ENCODE measurements at regions not wholly inside any gene's neighbourhood (a gene's known extent, or its start where the extent isn't known, plus 50 kb on each side); places are given as distances from the start of the nearest gene placed in this dataset.
"Not testable (repeated sequence)": the region's sequence is repeated elsewhere in the genome, so short reads cannot be mapped to it uniquely, and the experiment has no call there.

DNA sequence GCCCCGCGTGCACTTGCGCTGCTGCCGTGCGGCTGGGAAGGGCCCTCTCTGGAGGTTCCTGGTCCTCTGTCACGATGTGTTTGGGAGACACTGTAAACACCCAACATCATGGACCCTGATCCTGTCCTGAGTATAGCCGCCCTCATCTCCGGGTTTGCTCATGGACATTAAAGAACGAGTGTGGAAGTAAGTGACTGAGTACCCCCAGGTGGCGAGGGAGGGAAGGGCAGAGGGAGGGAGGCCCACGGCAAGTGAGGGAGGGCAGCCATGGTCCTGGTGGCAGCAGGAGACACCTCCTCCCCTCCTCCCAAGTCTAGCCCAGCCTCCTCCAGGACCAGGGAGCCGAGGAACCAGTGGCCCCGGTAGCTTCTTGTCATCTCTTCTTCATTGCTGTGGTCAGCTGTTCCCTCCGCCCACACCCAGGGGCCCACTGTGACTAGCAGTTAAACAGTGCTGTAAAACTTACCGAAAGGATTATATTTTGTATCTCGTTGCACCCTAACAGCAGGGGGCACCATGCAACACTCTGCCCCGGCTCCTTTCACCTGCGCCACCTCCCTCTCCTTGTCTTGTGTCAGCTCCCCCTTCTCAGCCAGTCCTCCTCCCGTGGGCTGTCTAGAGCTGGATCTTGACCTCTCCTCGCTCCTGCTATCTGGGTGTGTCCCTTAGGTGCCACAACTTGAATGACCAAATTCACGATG is 566.5 kb upstream of the B3GAT1 start:
- DNase-seq (ENCODE audit: low read depth): no peak

DNA sequence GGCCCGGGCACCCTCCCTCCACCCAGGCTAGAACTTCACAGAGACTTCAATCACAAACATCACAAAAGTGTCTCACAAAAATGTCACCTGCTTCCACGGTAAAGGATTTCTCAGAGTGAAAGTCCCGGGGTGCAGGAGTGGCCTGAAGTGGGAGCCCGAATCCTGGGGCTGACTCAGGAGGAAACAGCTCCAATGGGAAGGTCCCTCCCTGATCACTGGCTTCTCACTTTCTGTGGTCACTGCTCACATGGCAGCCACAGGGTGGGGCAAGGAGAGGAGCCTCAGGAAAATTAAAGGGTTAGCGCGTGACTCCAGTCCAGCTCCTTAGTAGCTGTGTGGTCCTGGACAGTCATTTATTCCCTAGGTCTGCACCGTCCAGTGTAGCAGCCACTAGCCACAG is 564.5 kb upstream of the B3GAT1 start:
- DNase-seq (ENCODE audit: low read depth): no peak

DNA sequence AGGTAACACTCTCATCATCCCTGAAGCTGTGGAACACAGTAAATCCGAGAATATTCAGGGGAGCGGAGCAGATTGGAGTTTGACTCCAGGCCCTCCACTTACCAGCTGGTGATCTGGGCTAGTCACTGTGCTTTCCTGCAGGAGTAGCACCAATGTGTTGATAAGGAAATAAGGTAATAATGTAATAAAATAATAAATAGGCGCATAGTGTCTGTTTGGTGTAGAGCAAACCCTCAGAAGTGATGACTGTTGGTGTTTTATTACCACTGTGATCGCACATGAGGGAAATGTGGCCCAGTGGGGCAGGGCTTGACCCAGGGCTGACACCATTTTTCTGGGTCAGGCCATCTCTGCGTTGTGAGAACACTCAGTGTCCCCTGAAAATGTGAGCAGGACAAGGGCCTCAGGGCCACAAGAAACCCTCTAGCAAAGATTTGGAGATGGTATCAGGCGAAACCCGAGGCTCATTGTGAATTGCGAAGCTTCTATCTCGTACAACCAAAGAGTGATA is 563.9 kb upstream of the B3GAT1 start:
- DNase-seq (ENCODE audit: low read depth): no peak

DNA sequence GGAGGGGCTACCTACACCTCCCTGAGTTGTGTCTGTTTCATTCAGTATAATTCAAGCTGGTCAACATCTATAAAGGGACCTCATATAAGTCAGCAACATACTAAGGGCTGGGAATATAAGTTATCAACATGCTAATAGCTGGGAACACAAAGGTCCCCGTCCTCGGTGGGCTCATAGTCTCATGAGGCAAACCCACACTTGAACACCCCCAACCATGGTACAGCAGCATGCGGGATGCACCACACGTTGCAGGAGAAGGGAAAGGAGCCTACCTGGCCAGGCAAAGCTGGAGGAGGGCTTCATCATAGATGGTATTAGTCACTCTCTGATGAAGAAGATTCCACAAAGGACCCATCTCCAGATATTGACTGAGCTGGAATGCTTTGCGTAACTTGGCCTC is 561.8 kb upstream of the B3GAT1 start:
- DNase-seq (ENCODE audit: low read depth): no peak

DNA sequence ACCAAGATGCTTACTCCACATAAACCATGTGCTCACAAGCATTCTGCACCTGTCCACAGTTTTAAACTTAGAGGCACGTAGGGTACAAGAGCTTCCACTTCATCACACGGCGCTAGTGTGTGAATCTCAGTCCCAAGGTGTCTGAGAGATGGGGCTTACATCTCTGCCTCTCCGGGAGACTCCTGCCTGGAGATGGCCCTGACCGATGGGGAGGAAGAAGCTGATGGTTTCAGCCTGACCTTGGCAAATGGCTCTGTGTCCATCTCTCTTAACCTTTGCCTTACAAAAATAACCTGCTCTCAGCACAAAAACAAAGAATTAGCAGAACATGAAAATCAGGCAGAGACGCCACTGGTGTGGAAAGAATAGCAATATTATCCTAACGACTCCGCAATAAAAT is 559.3 kb upstream of the B3GAT1 start:
- DNase-seq (ENCODE audit: low read depth): no peak

DNA sequence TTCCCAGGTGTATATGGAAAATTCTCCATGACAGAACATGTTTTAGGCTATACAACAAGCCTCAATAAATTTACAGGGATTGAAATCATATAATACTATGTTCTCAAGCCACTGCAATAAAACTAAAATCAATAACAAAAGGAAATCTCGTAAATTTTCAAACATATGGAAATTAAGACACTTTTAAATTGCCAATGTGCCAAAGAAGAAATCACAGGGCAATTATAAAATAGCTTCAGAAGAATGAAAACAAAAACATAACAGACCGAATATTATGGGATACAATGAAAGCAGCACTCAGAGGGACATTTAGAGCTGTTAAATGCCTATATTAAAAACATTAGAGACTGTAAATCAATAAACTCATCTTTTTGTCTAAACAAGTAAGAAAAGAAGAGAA is 555.7 kb upstream of the B3GAT1 start:
- no peak for DNase-seq (ENCODE audit: low read depth)

DNA sequence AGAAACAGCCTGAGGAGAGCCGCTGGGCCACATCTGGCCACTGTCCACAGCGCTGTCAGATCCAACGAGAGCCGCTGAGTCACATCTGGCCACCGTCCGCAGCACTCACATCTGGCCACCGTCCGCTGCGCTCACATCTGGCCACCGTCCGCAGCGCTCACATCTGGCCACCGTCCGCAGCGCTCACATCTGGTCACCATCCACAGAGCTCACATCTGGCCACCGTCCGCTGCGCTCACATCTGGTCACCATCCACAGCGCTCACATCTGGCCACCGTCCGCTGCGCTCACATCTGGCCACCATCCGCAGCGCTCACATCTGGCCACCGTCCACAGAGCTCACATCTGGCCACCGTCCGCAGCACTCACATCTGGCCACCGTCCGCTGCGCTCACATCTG is 549.3 kb upstream of the B3GAT1 start:
- DNase-seq (ENCODE audit: low read depth): not testable (repeated sequence)

DNA sequence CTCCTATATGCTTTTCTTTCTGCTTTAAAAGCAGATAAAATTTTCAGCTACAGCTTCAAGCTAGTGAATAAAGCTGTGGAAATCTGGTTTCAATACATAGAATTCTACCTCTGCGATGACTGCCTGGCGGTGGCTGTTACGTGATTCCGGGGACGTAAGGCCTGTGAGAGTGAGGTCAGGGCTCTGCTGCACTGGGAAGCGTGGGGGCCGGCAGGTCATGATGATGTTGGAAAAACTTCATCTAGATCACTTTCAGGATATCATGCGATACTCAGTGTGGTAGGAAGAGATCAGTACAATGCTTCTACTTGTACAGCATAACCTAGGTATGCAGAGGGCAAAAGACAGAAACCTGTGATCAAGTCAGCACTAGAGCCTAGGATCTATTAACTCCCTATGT is 546.8 kb upstream of the B3GAT1 start:
- no peak for DNase-seq (ENCODE audit: low read depth)

DNA sequence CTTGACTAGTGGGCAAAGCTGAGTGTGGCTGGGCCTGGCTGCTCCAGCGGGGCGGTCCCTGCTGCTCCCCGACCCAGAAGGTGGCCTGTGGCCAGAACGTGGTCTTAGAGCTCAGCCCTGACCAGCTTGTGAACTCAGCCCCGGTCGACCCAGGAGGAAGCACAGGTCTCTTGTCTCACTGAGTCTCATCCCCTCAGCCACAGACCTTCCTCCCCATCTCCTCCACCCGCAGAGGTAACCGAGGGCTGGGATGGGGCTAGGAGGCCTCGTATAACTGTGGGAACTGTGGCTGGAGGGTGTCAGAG is 546.2 kb upstream of the B3GAT1 start:
- DNase-seq (ENCODE audit: low read depth): no peak

DNA sequence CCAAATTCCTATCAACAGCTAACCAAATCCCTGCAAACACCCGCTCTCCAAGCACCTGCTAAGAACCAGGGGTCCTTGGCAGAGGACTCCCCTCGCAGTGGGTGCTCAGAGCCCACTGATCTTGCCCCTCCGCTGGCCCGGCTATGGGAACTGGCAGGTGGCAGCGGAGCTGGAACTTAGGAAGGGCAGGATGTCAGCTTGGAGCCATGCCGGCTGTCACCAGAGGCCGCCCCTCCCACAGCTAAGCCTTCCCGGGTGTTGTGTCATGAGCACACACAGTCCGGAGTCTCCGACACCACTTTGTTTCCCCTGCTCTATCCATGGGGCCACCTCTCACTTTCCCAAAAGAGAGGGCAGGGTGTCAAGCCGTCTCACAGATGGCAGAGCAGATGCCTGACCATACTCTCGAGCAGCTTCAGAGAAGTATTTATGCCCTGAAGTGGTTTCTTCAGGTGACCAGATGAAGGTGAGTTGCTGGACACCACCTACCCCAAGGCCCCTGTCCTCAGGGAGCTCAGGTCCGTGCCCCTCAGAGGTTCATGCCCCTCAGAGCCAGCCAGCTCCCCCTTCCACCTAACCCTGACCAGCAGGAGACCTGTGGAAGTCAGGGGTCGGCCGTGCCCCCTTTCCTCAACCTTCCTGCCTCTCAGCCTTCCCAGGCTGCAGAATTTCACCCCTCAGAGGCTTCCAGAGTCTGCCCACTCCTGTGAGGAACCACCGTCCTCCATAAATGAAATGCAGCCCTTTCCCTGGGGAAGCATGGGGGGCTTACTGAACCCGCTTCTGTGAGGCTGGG is 545.7 kb upstream of the B3GAT1 start:
- DNase-seq (ENCODE audit: low read depth): no peak

DNA sequence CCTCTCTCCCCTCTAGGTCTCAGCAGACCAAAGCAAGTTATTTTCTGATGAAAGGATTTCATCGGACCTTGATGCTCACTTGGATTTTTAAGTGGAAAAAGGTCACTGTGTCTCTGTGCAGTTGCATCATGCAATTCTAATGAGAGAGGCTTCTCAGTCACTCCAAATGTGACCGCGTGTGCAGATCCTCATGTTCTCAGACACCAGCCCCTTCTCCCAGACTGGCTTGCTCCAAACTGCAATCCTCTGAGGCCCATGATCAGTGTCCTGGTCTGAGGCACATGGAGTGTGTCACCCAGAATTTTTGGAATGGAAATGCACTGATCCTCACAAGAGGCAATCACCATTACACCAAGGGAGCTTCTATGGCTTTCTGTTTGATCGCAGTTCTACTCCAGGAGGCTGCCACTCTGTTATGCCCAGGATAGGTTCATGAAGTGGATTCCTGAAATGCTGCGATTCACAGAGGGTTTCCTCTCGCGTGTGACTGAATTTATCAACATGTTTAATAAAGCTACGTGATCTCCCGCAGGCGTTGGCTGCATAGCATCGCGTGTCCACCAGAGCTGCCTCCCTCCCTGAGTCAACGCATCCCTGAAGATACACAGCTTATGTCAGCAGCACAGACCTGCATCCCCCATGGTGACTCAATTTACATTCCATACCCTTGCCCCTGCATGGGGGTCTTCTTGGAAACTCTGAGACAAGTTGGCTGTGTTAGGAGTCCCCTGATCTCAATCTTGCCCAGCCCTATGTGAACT is 544.6 kb upstream of the B3GAT1 start:
- DNase-seq (ENCODE audit: low read depth): no peak

DNA sequence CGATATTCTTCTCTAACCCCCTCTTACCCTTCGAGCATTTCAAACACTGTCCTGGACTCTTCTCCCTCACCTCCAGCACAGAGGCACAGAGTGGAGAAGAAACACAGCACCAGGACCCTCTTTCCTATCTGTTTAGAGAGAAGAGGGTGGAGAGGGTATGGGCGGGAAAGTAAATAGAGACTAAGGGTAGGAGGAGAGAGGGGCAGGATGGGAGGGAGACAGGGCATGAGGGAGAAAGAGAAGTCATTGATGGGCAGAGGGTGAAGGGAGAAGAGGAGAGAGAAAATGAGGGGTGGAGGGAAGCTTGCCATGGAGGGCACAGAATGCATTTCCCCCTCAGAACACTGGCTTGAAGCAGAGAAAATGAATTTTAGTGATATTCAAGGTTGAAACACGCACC is 543.9 kb upstream of the B3GAT1 start:
- DNase-seq (ENCODE audit: low read depth): not testable (repeated sequence)

DNA sequence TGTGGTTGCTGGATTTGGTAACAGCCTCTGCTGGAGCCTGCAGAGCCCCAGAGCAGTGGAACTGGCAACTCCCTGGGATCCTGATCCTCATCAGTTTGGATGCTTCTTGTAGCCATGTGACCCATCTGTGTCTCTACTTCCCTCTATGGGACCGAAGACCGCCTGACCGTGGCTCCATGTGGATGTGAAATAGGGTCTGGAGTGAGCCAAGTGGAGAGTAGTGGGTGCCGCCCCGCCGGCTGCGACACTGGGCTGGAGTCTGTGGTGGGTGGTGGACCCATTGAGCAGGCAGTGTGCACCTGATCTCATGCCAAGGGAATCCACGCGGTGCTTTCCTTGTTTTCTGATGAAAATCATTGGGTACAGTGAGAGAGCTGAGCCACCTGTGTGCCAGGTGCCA is 543.2 kb upstream of the B3GAT1 start:
- no peak for DNase-seq (ENCODE audit: low read depth)

DNA sequence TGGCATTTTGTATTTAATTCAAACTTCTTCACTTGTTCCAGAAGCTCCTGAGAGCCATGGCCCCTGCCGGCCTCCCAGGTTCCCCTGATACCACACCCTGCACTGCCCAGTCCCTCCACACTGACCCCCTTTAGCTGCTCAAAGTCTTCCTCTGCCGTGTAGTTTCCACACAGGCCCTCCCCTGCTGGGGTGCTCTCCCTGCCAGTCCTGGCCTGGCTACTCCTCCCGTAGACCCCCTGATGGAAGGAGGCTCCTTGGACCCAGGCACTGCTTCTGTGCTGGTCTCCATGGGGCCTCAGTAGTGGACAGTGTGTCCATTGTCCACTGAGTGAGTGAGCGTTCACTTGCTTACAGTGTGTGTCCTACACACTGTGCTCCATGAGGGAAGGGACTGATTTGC is 542.4 kb upstream of the B3GAT1 start:
- DNase-seq (ENCODE audit: low read depth): not testable (repeated sequence)

DNA sequence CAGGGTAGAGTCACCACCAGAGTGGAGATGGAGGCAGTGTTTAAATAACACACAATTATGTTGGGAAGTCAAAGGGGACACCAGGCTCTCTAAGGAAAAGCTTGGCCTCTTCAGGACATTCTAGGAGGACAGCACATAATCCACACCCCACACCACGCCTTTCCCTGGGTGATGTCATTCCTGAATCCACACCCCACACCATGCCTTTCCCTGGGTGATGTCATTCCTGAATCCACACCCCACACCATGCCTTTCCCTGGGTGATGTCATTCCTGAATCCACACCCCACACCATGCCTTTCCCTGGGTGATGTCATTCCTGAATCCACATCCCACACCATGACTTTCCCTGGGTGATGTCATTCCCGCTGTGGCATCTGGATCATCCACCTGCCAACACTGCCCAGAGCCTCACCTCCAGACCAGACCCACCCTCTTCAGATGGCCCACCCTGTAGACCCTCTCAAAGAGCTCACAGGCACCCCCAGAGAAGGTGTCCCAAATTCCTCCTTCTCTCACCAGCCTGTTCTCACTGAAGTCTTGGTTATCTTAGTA is 541.5 kb upstream of the B3GAT1 start:
- not testable (repeated sequence) for DNase-seq (ENCODE audit: low read depth)

DNA sequence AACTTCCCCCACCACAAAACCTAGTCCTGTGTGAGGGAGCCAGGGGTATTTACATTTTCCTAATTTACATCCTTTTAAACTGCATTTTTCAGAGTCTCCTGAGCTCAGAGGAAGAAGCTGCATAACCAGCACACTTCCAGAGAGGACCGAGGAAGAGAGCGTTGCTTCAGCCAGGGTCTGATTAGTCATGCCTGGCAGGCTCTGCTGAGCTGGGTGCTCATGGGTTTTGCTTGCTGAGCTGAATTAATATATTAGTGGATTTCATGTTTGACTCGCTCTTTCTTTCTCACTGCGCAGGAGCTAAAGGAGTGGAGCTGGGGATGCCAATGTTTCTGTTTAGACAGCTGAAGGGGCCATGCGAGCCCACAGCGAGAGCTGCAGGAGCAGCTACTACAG is 539.3 kb upstream of the B3GAT1 start:
- no peak for DNase-seq (ENCODE audit: low read depth)

DNA sequence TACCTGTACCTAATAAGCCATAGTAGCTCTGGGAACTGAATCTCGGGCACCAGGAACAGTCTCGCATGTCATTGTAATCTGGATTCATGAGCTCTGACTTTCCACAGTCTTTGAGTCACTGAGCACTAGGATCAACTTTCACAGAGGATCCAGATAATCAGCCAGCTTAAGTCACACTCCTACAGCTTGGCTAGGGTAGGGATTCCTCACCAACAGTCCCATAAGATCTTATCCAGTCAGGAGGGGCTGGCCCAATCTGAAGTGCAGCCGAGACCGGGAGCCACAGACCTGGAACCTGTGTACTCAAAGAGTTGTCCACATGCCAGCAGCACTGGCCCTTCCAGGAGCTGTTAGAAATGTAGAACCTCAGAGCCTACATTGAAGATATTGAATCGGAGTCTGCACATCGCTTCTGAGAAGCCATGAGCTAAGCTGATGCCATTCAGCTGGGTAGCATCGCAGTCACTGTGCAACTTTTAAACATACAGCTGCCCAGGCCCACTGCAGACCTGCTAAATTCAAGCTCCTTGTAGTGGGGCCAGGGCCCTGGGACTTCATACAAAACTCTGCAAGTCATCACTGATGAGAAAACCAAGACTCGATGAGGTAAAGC is 538.8 kb upstream of the B3GAT1 start:
- no peak for DNase-seq (ENCODE audit: low read depth)

DNA sequence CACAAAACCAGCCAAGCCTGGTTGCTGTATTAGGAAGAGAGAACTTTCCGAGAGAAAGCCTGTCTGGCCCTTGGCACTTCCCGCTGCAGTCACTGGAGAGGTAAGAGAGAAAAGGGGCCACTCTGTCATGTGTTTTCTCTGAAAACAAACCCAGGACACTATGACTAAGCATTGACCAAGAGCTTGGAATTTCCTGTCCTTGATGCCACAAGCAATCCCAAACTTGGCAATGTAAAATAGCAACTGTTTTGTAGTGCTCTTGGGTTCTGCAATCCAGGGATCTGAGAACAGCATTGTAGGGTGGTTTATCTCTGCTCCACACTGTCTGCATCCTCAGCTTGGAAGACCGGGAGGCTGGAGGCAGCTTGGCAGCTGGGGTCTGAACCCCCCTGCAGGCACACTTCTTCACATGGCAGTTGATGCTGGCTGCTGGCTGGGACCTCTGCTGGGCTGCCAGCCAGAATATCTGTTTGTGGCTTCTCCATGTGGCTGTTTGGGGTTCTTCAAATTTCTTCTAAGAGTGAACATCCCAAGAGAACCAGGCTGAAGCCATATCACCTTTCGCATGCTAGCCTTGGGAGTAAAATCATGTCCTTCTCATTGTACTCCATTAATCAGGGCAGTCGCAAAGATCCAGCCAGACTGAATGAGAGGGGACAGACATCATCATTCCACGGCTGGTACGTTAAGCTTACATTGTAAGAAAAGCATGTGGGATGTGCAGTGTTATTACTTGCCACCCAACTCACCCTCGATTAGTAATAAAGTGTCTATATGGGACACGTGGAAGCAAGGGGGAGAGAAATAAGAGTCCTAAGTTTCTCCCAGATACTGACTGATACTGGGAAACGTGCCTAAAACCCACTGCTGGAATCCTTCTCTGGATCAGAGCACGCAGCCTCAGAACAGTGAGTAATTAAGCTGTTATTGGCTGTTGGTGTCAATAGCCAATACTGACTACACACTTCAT is 537.4 kb upstream of the B3GAT1 start:
- no peak for DNase-seq (ENCODE audit: low read depth)

DNA sequence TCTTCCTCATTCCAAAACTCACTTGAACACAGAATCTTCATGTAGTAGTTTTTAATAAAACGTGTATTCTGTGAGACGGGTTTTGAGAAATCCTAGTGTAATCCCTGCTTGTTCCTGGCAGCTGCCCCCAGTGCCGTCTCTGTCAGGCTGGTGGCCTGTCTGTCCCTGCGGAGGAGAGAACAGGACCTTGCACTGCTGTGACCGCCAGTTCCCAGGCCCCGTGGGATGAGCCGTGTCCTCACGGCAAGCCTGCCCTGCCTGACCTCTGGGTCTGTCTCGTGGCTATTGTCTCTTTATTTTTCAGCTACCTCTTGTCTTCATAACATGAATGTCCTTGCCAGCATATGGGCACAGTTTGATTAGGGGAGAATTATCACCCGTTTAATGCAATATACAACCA is 535.5 kb upstream of the B3GAT1 start:
- DNase-seq (ENCODE audit: low read depth): no peak

DNA sequence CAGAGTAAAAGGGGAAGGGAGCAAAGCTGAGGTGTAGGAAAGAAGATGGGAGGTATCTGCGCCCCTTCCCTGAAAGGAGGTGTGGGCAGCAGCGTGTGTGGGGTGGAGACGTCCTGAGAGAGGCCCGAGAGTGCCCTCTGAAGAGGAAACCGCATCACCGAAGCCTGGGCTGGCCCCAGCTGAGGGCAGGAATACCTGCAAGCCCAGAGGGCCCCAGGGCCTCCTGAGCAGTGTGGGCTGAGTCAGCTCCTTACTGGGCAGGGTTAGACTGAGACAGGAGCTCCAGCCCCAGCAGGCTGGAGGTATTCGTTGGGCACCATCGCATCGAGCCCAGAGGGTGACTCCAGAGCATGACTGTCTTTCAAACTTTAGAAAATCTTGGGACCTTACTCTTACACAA is 534.0 kb upstream of the B3GAT1 start:
- DNase-seq (ENCODE audit: low read depth): no peak

DNA sequence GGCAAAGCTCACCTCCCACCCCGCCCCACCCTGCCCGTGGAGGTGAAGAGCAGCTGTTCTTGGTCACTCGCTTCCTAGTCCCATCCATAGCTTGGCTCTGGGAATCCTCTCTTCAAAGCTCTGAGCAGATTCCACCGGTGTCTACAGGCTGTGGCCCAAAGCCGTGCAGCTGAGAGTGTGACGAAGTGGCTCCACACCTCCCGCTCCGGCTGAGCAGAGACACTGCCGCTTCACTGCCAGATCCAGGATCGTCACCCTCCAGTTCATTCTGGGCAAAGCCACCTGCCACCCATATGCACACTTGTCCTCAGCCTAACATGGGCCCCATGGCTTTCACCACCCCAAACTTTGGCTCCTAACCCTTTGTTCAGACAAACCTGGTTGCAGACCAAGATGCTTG is 532.9 kb upstream of the B3GAT1 start:
- DNase-seq (ENCODE audit: low read depth): no peak

Measured in stimulated activated CD4-positive, alpha-beta T cell treated with anti-CD3 and anti-CD28 coated beads, Interleukin-2, amount 100 ng/mL, for 4 hours (primary cell).